ENCODE measurements at regions not wholly inside any gene's neighbourhood (a gene's known extent, or its start where the extent isn't known, plus 50 kb on each side); places are given as distances from the start of the nearest gene placed in this dataset.
"Not testable (repeated sequence)": the region's sequence is repeated elsewhere in the genome, so short reads cannot be mapped to it uniquely, and the experiment has no call there.

DNA sequence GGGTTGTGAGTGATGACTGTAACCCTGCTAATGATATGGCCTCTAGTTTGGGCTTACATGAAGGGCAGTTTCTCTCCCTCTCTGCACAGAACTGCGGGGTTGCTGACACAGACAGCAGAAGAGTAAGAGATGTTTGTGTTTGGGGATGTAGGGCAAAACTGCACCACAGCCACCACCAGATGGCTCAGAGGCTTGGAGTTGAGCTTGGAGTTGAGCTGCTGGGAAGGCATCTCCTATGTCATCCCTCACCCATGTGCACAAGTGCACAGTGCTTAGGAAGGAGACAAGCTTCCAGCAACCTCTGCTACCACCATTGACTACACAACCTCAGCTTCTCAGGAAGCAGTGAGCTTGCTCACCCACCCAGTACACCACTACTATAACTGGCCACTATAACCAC lies 303.9 kb upstream of the DEFB112 start:
- DNase-seq: no peak

DNA sequence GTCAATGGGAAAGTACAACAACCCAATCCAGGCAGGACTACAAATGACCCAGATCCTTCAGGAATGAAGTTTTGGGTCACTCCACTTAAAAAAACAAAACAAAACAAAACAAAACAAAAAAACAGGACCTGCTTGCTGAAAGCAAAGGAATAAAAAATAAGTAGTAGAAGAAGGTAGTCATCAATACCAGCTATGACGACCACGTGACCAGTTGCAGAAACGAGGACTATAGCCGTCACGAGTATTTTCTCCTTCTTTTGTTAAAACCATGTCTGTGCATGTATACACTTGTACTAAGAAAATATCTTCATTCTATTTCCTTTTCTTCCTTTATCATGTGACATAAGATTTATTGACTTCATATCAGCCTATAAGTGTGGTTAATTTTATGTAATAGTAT lies 308.4 kb upstream of the DEFB112 start:
- no peak for DNase-seq

DNA sequence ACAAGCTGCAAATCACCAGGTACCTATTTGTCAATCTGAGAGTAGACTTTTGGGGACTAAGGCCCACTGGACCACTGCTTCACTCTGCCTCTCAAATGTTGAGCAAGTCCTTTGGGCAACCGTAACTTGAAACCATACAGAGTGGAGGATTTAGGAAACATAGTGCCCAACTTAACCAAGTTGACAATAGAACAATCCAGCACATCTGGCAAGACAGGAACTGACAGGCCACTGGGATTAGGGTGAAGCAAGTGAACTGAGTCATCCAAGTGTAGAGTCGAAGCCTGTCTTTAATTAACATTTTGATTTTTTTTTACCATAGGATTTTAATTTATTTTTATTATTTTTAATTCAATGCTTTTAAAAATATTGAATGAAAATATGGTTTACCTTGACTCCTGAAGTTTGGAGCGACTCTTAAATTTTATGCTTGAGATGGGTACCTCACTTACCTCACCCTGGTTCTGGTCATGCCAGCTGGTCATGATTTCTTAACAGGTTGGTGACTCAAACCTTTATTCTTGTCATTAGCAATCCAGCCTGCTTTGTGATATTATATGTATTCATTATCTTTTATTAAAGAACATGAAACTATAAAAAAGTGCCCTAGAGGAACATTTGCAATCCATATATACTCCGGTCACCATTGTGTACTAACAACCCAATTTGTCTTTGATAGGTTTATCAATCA lies 312.1 kb upstream of the DEFB112 start:
- no peak for DNase-seq

DNA sequence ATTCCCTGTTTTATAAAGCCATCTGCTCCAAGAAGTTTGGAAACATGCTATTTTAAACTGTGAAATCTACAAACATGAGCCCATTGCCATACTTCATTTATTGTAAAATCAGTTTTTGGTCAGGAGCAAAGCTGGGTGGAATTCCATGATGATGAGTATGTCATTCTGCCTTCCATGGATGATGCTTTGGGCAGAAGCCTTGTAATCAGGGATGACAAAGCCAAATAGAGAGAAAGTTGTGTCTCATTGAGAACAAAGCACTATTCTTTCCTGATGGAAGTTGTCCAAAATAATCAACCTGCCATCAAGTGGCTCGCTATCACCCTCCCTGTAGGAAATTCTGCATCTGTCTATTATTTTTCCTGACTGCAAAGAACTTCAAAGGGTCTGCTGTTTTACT lies 313.0 kb upstream of the DEFB112 start:
- no peak for DNase-seq

DNA sequence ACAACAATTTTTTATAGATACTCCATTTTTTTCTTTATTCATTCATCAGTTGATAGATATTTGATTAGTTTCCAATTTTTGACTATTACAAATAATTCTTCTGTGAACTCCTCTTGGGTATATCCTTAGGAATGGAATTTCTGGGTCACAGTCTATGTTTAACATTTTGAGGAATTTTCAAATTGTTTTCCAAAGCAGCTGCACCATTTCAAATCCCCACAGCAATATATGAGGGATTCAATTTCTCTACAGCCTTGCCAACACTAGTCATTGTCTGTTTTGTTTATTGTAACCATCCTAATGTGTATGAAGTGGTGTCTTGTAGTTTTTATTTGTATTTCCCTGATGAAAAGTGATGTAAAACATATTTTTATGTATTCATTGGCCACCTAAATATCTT lies 320.3 kb upstream of the DEFB112 start:
- no peak for DNase-seq

DNA sequence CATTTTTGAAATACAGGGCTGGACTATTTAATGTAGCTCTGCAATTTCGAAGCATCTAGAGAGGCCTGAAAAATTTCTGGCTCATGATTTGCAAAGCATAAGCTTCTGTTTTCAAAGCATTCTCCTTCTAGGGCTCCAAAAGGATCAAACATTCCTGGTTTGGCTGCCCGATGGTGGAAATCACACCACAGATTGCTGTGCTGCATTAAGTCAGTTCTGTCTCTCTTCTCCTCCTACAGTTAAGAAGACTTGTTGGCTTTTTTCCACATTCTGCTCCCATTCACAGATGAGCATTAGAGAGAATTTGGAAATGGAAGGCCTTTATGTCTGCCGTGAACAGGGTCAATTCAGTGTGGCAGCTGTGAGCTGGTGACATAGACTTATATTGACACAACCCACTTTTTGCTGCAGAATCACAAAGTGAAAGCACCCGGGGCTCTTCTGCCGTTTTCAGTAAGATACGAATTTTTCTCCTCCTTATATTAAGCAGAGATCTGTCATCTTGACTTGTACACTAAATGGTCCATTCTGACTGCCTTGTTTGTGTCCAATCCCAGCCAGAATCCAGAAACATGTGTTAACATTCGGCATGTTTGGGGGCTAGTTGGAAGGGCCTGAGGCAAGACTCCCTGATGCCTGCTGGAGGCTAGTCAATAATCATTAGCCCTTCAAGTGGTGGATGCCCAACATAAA lies 330.8 kb upstream of the DEFB112 start:
- DNase-seq: no peak

DNA sequence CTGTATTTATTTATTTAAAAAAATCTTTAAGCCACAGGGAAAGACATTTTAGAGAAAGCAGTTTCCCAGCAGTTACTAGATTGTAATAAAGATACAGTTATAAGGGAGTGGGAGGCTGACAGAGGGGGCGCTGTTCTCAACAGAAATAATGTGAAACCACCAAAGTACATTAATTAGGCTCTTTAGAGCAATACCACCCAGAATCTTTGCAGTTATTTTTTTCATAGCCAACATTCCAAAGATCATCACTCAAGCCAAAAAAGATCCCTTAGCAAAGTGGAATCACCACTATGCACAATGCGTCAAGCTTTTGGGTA lies 331.3 kb upstream of the DEFB112 start:
- DNase-seq: no peak

DNA sequence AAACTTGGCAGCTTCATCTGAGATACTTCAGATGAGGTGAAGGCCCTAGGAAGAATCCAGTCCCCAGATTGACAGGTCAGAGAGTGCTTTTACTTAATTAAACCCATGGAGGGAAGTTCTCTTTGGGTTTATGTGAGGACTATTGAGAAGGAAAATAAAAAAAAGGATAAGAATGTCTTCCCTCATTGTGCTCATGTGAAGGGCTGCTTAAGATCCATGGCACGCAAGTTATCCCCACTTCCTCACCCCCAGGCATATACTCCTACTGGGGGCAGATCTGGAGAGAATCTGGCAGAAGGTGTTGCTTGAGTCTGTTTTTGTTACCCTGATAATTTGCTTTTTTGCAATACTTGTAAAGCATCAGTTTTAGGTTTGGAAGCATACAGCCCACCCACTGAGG lies 322.9 kb upstream of the TFAP2D start:
- DNase-seq: no peak

DNA sequence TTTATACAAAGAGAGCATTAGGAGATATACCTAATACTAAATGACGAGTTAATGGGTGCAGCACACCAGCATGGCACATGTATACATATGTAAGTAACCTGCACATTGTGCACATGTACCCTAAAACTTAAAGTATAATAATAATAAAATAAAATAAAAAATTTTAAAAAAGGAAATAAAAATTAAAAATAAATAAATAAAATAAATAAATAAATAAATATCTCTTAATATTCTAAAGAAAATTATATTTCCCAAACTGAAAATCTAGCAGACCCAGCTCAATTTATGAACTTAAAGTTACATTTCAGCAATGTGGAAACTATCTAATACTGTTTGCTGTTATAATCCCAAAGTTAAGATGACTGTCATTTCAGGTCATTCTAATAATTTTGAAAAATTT lies 319.2 kb upstream of the TFAP2D start:
- DNase-seq: not testable (repeated sequence)

DNA sequence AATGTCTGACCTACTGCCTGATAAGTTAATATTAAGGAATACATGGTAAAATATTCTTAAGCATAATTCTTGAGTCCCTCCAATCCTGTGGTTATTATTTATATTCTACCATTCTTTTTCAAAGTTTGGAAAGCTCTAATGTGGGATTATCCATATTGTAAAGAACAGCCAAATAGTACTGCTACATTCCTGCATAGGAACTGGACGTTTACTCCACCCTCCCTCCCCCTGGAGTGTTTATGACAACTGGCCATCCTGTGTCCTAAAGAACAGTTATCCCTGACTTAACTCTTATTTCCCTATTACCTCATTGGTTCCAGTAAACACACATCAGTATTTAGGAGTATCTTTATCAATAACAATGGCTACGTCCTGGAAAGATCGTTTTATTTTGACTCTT lies 308.7 kb upstream of the TFAP2D start:
- DNase-seq: no peak

DNA sequence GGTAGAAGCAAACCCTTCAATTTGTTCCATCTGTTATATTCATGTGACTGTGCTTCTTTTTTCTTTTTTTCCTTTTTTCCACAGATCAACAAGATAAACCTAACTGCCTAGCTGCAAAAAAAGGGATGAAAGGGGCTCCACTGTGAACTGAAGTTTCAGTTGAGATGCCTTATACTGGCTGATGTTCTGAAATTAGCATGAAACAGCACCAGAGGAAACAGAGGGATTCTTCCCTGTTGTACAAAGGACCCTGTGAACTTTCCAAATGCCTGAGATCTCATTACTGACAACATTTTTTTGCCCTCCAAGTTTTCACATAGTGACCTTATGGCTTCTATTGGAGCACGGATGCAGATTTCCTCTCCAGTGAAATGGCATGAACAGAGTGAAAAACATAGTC lies 302.7 kb upstream of the TFAP2D start:
- DNase-seq: no peak

DNA sequence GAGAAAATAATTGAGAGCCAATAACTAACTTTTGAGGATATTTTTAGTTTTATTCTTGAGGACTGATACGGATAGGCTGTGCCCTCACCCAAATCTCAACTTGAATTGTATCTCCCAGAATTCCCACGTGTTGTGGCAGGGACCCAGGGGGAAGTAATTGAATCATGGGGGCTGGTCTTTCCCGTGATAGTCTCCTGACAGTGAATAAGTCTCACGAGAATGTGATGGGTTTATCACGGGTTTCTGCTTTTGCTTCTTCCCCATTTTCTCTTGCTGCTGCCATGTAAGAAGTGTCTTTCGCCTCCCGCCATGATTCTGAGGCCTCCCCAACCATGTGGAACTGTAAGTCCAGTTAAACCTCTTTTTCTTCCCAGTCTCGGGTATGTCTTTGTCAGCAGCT lies 292.3 kb upstream of the TFAP2D start:
- not testable (repeated sequence) for DNase-seq

DNA sequence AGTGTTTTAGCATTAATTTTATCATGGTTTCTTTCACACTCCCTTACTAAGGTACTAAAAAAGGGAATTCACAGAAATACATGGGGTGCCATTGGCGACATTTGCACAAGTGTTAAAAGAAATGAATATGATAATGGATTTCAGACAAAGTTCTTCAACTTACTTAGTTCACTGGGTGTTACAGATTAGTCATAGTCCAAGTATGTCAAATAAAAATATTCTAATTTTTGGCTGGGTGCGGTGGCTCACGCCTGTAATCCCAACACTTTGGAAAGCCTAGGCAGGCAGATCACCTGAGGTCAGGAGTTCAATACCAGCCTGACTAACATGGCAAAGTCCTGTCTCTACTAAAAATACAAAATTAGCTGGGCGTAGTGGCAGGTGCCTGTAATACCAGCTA lies 286.1 kb upstream of the TFAP2D start:
- no peak for DNase-seq

DNA sequence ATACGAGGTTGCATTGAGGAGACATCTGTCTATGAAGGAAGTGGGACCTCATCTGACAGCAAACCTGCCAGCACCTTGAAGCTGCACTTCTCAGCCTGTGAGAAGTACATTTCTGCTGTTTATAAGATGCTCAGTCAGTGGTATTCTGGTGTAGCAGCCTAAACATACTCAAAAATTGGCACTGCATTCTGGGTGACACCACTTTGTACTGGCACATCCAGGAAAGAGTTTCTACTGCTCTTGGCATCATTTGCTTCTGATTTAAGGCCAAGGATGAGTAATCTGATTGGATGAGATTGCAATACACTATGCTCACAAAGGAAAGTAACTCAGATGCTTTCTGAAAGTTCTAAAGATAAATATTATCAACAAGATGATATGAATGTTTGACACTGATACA lies 275.4 kb upstream of the TFAP2D start:
- DNase-seq: no peak

DNA sequence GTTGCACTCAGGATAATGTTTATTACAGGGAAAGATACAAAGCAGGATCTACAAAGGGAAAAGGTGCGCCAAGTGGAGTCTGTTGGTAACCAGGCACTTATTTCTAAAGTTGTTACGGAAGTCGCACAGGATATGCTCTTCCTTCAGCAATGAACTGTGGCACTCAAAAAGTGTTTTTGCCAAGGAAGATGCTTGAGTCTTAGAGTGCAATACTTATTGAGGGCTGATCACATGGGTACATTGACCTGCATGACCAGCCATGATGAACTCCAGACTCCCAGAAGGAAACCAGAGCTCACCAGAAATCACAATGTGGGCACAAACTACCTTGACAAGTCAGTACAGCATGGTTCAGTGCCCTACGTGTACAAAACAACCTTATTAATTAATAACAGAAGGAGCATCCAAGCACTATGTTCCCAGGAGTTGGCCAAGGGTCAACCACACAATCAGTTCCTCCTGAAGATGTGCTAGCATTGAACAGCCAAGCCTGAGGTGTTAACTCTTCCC lies 270.7 kb upstream of the TFAP2D start:
- DNase-seq: no peak

DNA sequence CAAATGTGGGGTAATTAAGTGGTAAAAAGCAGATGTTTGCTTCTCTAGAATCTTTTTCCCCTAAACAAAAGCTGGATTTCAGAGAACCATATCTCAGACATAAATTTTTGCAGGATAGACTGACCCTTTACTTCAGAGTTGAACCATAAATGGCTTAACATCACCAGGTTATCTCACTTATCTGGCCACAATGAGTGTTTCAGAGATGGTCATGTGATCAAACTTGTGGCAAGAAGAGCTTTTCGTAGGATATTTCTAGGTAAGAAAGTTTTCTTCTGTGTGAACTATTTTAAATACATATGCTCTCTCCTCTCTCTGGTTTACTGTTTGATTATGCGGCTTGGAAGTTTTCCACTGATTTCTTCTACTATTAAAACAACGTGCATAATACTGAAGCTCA lies 270.2 kb upstream of the TFAP2D start:
- no peak for DNase-seq

DNA sequence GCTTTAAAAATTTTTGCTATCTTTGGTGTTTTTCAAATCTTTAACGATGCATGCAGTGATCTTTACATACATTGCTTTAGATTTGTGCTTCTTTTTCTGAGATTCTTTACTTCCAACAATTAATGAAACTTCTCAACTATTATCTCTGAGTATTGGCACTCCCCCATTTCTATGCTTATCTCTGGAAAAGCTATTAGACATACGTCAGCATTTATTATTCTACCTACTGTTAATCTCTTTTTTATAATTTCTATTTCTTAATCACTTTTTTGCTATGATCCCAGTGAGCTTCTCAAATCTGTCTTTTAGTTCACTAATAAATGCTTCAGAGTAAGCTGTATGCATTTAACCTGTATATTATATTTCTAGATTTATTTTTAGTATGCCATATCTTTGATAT lies 264.2 kb upstream of the TFAP2D start:
- no peak for DNase-seq

DNA sequence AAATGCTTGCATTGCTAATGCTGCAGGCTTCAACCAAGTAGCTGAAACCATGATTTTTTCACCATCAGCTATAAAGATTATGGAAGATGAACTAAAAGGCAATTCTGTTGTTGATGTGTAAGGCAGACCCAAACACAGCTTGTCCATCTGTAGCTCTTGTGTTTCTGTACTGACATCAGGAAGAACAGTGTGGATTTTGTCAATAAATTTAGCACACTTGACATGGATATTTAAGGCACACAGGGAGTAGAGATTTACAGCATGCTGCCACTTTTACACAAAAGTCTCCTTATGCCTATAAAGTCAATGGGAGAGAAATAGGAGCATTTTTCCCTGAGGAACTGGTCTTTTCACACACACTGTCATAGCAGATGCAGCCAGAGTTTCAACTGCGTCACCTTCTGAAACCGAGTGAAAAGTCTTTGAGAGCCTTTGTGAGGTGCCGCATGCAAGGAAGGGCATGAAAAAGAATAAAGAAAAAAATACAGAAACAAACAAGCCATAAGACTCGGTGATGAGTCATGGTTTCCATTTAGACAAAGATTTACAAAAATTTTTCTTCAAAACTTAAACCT lies 261.4 kb upstream of the TFAP2D start:
- DNase-seq: no peak

DNA sequence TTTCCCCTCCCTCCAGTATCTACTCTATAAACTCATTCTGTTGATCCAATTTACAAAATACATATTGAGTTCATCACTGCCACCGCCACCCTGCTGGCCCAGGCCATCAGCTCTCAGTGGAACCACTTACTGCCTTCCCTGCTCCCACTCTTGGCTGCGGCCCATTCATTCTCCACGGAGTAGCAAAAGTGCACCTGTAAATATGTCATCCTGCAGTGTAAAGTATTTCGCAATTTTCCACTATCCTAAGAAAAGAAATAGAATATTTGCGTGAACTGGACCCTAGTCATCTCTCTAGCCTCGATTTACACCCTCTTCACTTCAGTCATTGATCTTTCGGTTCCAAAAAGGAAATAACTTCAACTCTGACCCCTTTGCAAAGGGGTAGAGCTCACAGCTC lies 258.3 kb upstream of the TFAP2D start:
- no peak for DNase-seq

DNA sequence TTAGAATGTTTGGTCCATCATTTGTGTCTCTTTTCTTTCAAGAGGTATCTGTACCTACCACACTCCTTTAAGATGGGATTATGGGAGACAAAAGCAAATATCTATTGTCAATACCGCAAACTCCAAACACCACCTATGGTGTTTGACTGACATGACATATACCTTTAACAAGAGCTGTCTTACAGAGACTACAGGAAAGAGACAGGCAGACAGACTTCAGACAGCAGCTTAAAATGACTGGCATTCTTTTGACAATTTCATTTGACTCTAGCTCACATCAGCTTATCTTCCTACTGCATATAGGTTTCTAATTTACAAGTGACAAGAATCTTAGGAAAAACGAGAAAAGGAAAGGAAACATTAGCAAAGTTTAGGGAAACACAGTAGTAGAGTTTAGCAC lies 256.0 kb upstream of the TFAP2D start:
- DNase-seq: no peak

DNA sequence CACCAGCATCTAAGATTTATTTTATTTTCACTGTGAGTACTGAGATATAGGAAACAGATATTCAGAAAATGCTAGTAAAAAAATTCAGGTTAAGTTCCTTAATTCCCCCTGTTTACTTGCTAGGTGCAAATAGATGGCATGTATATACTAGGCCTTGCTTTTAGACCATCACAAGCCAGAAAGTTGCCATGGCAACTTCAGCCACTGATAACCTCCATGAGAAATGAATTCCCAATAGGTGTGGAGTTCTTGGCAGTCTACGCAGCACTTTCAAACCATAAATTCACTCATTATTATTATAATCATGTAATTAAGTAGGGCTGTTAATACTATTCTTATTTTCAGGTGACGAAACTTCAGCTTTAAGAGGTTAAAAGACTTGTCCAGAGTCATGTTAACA lies 251.6 kb upstream of the TFAP2D start:
- no peak for DNase-seq

DNA sequence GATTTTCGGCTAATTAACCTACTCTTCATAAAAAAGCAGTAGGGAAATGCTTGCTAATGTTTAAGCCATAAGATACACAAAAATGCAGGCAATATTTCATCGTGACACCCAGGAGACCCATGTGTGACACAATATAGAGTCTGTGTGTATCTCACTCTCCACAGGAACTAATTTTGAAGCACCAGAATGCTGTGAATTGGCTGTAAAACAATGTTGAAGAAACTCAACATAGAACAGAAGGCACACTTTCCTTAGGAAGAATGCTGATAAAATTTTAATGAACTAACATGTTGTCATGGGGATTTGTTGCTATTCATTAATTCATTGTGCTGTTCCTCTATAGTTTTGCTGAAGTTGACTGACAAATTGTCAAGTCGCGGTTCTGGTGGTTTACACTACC lies 249.4 kb upstream of the TFAP2D start:
- no peak for DNase-seq

DNA sequence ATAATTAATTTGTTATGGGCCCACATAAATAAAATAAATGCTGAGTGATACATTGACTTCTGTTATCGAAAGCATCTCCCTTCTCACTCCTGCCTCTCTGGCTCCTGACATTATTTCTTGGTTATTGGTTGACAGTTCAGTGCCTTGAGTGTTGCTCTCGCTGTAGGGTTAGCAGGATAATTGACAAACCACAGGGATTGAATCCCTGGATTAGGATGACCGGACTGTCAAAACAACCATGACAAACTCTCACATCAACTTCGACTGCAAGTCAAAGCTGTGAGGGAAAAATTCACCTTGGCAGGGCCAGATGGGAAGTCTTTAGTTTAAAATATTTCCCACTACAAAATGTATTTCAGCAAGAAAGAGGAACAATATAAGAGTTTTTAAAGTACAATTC lies 245.4 kb upstream of the TFAP2D start:
- no peak for DNase-seq

DNA sequence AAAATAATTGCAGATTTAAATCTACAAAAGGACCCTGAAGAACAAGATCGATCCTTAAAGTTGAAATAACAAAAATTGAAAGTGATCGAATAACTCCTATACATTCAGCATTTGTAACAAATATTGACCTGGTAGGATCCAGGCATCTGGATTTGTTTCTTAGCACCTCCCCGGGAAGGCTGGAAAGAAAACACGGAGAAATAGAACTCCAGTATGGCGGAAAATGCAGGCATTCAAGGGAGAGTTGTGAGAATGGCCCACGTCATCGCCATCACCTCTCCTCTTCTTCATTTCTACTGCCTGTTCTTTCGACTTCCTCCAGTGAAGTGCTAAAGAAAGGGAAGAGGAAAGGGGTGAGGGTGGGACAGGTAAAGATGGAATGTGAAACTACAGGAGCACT lies 242.3 kb upstream of the TFAP2D start:
- DNase-seq: no peak

DNA sequence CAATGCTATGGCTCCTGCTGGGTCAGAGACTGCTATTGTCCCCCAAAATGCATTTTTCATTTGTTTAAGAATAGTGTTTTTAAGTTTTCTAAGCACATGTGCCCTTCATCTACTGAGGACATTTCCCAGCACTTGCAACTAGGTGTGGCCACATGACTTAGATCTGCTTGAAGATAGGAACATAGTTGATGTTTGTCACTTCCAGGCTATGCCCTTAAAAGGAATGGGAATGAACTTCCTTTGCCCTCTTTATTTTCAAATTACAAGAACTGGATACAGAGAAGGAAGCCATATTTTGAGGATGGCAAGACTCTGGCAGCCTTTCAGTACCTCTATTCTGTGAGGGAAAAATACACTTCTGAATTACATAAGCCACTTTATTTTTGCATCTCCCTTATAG lies 203.0 kb upstream of the TFAP2D start:
- no peak for DNase-seq

Measured in dermis blood vessel endothelial cell (primary cell).